OCI-LY3 (cell line): ENCODE measurements at regions not wholly inside any gene's neighbourhood (a gene's known extent, or its start where the extent isn't known, plus 50 kb on each side); places are given as distances from the start of the nearest gene placed in this dataset.
"Not testable (repeated sequence)": the region's sequence is repeated elsewhere in the genome, so short reads cannot be mapped to it uniquely, and the experiment has no call there.

ENCODE experiments used
- CTCF ChIP-seq: fragments of 200-600, 300-600 bp; sonication (generic); IDR thresholded peaks from 2 replicates; pipeline ENCODE4 v1.5.1; 2014; ENCODE audit warnings: antibody characterized with exemption, low read length, low read depth
- EZH2phosphoT487 ChIP-seq: fragments of 200-600 bp; shearing (Covaris generic); IDR thresholded peaks from 2 replicates; pipeline ENCODE4 v1.6.1; 2018; ENCODE audit warnings: antibody characterized with exemption, mixed run types, low read depth

DNA sequence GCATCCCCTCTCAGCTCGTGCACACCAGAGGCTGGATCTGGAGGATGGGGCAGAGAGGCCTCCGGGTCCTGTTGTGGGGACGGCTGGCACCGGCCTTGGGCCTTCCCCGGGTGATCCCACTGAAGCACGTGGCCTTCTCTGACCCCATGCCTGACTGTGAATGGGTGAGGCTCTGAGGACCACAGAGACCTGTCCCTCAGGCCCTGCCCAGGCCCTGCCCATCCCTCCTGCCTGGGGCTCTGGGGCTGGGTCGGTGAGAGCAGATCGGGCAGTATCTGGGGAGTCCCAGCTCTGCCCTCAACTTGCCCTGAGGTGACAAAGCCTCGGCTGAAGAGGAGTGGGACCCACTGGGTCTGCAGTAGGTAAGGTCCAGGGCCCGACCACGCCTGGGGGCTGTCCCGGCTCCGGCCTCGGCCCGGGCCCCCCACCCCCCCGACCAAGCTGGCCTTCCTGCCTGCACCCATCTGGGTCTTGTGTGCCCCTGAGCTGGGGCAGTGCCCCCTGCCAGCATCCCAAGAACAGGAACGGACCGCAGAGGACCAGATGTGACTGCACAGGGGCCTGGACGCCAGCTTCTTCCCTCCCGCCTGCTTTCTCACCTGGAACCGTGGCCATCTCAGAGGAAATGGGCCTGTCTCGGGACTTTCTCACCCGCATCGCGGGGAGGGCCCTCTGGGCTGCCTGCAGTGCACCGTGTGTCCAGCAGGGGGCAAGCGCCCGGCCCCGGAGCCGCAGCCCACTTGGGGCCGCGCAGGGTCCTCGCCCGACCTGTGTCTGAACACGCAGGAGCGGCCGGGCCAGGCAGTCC, 255.9 kb downstream of the PARP8 start:
- not testable (repeated sequence) for TF ChIP-seq CTCF, EZH2phosphoT487
